ENCODE measurements at regions not wholly inside any gene's neighbourhood (a gene's known extent, or its start where the extent isn't known, plus 50 kb on each side); places are given as distances from the start of the nearest gene placed in this dataset.

GRCh38 chr11:119855066-119855465 is 126.1 kb upstream of the NECTIN1 start:
- DNase-seq (ENCODE audit: low spot score) = no peak

GRCh38 chr11:119854521-119854920 is 125.5 kb upstream of the NECTIN1 start:
- no peak for DNase-seq (ENCODE audit: low spot score)

- DNase-seq (ENCODE audit: low spot score) = peak; percentile 22
Measured at GRCh38 chr11:119853581-119854360, 124.8 kb upstream of the NECTIN1 start.

- DNase-seq (ENCODE audit: low spot score) = no peak
Measured at GRCh38 chr11:119852741-119853140, 123.7 kb upstream of the NECTIN1 start.

DNA sequence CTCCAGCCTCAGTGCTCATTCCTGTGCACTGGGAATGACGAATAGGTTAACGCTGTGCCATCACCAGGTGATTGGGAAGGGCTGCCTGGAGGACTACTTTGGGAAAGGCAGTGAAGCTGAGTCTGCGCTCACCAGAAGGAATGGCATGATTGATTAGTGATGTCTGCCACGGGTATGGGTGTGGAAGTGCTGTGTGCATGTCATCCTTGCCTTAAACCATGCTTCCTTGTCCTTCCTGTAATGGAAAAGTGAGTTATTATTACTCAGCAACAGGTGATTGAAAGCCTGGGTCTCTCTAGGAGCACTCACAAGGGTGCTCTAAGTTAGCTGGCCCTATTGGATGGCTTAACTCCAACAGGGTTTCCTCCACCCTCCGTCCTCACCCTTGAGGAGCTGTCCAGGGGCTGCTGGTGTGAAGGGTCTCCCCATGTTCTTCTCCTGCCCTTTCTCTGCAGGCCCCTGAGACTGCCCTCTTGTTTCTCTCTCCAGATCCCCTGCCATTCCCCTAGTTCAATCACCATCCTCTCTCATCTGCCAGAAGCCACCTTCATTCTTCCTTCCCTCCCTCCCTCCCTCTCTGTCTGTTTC is 121.9 kb upstream of the NECTIN1 start:
- no peak for DNase-seq (ENCODE audit: low spot score)

GRCh38 chr11:119849872-119850271 is 120.9 kb upstream of the NECTIN1 start:
- no peak for DNase-seq (ENCODE audit: low spot score)

- no peak for DNase-seq (ENCODE audit: low spot score)
Measured at GRCh38 chr11:119847853-119848252, 118.9 kb upstream of the NECTIN1 start.

DNA sequence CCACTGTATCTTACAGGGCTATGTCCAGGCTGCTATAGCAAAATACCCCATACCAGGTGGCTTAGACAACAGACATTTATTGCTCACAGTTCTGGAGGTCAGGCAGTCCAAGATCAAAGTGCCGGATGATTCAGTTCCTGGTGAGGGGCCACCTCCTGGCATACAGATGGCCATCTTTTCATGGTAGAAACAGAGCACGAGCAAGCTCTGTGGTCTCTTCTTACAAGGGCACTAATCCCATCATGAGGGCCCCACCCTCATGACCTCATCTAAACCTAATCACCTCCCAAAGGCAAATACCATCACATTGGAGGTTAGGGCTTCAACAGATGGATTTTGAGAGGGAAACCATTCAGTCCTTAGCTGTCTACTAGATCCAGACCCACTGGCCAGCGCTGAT is 117.4 kb upstream of the NECTIN1 start:
- no peak for DNase-seq (ENCODE audit: low spot score)

GRCh38 chr11:119845756-119846155 is 116.8 kb upstream of the NECTIN1 start:
- DNase-seq (ENCODE audit: low spot score) = no peak

DNA sequence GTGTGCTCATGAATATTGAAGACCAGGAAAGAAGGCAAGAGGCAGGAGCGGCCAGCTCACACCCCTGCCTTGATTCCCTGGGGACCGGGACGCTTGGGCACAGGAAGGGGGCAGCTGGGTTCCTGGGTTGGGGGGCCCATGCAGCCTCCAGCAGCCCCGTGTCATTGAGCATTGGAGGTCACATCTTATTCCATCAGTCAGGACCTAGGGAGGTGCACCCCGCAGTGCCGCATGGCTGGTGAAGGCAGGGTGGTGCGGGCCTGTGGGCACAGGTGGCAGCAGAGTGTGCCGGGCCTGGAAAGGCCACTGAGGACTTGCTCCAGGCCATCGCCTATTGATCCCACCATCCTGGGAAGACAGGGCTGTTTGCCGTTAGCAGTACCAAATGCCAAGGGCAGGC is 116.3 kb upstream of the NECTIN1 start:
- no peak for DNase-seq (ENCODE audit: low spot score)

- no peak for DNase-seq (ENCODE audit: low spot score)
Measured at GRCh38 chr11:119844808-119845207, 115.8 kb upstream of the NECTIN1 start.

GRCh38 chr11:119843877-119844276 is 114.9 kb upstream of the NECTIN1 start:
- no peak for DNase-seq (ENCODE audit: low spot score)

GRCh38 chr11:119842731-119843130 is 113.7 kb upstream of the NECTIN1 start:
- no peak for DNase-seq (ENCODE audit: low spot score)

GRCh38 chr11:119839476-119840133 is 110.6 kb upstream of the NECTIN1 start:
- DNase-seq (ENCODE audit: low spot score) = no peak

GRCh38 chr11:119835753-119836152 is 106.8 kb upstream of the NECTIN1 start:
- DNase-seq (ENCODE audit: low spot score) = peak; percentile 20

DNA sequence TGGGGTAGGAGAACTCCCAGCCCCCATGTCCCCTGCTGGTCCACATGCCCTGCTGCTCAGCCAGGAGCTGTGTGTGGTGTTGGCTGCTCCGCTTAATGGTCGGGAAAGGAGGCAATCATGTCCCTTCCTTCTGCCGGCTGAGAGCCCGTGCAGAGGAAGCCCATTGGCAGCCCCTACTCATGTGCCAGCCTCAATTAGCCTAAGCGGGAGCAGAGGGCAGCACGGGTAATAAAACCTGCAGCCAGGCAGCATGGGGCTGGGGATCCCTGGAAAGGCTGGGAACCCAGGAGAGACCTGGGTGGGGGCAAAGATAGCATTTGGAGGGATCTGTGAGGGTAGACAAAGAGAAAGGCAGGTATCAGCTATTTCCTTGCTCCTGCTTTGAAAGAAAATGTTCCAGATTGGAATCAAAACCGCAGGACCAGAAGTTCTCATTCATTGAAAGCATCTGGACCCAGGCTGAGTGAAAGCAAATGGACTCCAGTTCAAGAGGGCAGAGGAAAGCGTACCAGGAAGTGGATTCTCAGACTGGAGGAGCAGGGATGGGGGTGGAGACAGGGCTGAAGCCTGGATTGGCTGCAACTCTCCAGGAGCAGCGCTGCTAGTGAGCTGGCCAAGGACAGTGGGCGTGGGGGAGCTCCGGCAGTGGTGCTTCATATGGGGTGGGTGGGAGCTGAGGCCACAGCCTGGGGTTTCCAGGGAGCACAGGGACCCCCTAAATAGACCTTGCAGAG is 103.4 kb upstream of the NECTIN1 start:
- DNase-seq (ENCODE audit: low spot score) = no peak

- no peak for DNase-seq (ENCODE audit: low spot score)
Measured at GRCh38 chr11:119831011-119831410, 102.0 kb upstream of the NECTIN1 start.

- no peak for DNase-seq (ENCODE audit: low spot score)
Measured at GRCh38 chr11:119830400-119830799, 101.4 kb upstream of the NECTIN1 start.

DNA sequence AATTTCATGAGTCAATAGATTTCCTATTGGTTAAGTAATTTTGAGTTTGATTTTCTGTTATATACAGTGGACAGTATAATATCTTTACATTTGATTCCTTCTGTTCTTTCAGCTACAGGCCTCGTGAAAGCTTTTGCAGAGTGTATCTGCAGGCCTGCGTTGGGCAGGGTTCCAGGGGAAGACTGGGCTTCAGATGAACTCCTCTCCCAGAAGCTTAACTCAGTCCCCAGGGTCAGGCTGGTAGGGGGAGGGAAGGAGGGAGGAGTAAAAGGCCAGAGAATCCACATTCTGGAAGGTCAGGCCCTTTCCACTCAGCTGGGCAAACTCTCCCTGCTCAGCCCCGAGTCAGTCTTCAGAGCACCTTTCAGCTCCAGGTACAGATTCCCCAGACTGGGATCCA is 100.4 kb upstream of the NECTIN1 start:
- no peak for DNase-seq (ENCODE audit: low spot score)

DNA sequence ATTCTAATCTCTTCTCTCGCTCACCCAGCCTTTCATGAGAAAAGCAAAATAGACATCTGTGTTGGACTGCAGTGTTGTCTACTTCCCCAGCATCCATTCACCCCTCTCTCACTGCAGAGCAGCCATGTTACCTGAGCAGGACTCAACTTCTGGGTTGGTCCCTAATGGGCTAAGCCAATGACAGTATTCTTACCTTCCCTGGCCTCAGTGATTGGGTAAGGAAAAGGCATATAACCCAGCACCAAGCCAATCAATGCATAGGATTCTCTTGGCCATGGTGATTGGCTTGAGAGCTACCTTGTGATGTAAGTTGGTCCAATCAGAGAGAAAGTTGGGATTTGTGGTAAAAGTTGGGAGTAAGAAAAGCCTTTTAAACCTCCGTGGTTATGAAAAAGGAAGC is 99.8 kb upstream of the NECTIN1 start:
- no peak for DNase-seq (ENCODE audit: low spot score)

DNA sequence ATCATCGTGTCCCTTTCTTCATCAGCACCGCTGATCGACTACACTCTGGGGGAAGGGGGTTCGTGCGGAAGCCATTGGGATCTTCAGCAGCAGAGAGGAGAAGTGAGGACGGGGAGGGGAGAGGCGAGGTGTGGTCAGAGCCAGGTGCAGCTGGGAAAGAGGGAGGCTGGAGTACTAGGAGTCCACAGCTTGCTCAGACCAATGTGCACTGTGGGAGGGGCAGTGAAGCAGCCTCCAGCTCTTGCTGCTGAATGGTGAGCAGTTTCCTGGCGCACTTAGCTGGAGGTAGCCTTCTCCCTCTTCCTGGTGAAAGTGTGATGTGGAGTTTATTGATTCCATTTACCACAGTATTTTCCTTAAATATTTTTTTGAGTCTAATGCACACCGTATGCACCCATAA is 99.0 kb upstream of the NECTIN1 start:
- no peak for DNase-seq (ENCODE audit: low spot score)

- DNase-seq (ENCODE audit: low spot score) = no peak
Measured at GRCh38 chr11:119827113-119827512, 98.1 kb upstream of the NECTIN1 start.

GRCh38 chr11:119823077-119823476 is 94.1 kb upstream of the NECTIN1 start:
- no peak for DNase-seq (ENCODE audit: low spot score)

Measured in Ammon's horn (tissue), 1 donor.